H1 (cell line): ENCODE measurements at regions not wholly inside any gene's neighbourhood (a gene's known extent, or its start where the extent isn't known, plus 50 kb on each side); places are given as distances from the start of the nearest gene placed in this dataset.

Experiments used
- CTCF ChIA-PET: fragments of 300-600 bp; sonication (Branson Sonifier 250); formaldehyde crosslinking; loops from one replicate; lab custom pipeline; 2021; ENCODE audit not compliant: partially characterized antibody; lab: Charles Lee
- POLR2A ChIA-PET: fragments of 300-600 bp; sonication (Branson Sonifier 250); formaldehyde crosslinking; loops from one replicate; lab custom pipeline; 2021; ENCODE audit warnings: inconsistent platforms; ENCODE audit not compliant: partially characterized antibody; lab: Charles Lee
- DNase-seq, 2 experiments: peaks; one replicate each; pipeline versions ENCODE4 v3.0.0 to v3.0.0-alpha.2; 2010 to 2022; ENCODE audit warnings: low spot score in 2 of 2, low read depth in 1 of 2, mixed read lengths in 1 of 2
- FAIRE-seq: peaks from 2 replicates; lab custom pipeline; 2011; peaks lifted over from hg19 to GRCh38; lab: Jason Lieb, UNC
- H2AFZ ChIP-seq: 2 replicates; pipeline ENCODE4 v1.8.1; 2012; ENCODE audit warnings: low read length, inconsistent platforms
- H2AK5ac ChIP-seq: 2 replicates; pipeline ENCODE4 v1.6.1; 2013; ENCODE audit warnings: low read depth, low read length
- H2BK120ac ChIP-seq: replicated peaks from 2 replicates; pipeline ENCODE3; 2013; ENCODE audit warnings: low read depth, low read length, inconsistent platforms
- H2BK12ac ChIP-seq: 2 replicates; pipeline ENCODE4 v1.6.1; 2013; ENCODE audit warnings: low read depth, low read length
- H2BK15ac ChIP-seq: 2 replicates; pipeline ENCODE4 v1.6.1; 2013; ENCODE audit warnings: low read length
- H2BK20ac ChIP-seq: 2 replicates; pipeline ENCODE4 v1.6.1; 2013; ENCODE audit warnings: low read length
- H2BK5ac ChIP-seq: 2 replicates; pipeline ENCODE4 v1.6.1; 2013; ENCODE audit warnings: low read depth, low read length
- H3K14ac ChIP-seq: 2 replicates; pipeline ENCODE4 v1.6.1; 2013; ENCODE audit warnings: inconsistent platforms; ENCODE audit not compliant: insufficient read length
- H3K18ac ChIP-seq: 2 replicates; pipeline ENCODE4 v1.6.1; 2013; ENCODE audit warnings: low read length; ENCODE audit errors: extremely low read depth
- H3K23ac ChIP-seq: 2 replicates; pipeline ENCODE4 v1.6.1; 2013; ENCODE audit warnings: inconsistent platforms; ENCODE audit not compliant: insufficient read length
- H3K23me2 ChIP-seq: 2 replicates; pipeline ENCODE4 v1.6.1; 2013; ENCODE audit warnings: low read depth, low read length
- H3K27ac ChIP-seq: 2 replicates; pipeline ENCODE4 v1.6.1; 2011; ENCODE audit warnings: low read depth, low read length, inconsistent platforms
- H3K27me3 ChIP-seq, 4 experiments: replicated peaks in 1 of 4; 1 replicate in 1 of 4; 2 replicates in 3 of 4; pipeline versions ENCODE4 v1.6.1 to v1.8.1; 2011 to 2013; ENCODE audit warnings: low read length in 3 of 4, mild to moderate bottlenecking in 3 of 4, inconsistent platforms in 2 of 4, mixed read lengths in 2 of 4, moderate library complexity in 1 of 4; ENCODE audit not compliant: control insufficient read depth in 3 of 4, insufficient read depth in 3 of 4; ENCODE audit errors: extremely low read depth in 1 of 4
- H3K36me3 ChIP-seq, 4 experiments: 2 replicates each; pipeline versions ENCODE4 v1.6.1 to v1.8.1; 2011 to 2013; ENCODE audit warnings: mild to moderate bottlenecking in 4 of 4, low read length in 3 of 4, moderate library complexity in 2 of 4, control low read depth in 1 of 4, inconsistent platforms in 1 of 4; ENCODE audit not compliant: insufficient read depth in 4 of 4, control insufficient read depth in 2 of 4
- H3K4ac ChIP-seq: replicated peaks from 2 replicates; pipeline ENCODE3; 2013; ENCODE audit warnings: low read length, low read depth, mixed read lengths, inconsistent platforms; ENCODE audit not compliant: insufficient read length
- H3K4me1 ChIP-seq, 4 experiments: replicated peaks in 1 of 4; 1 replicate in 1 of 4; 2 replicates in 3 of 4; pipeline versions ENCODE4 v1.6.1 to v1.8.1; 2011 to 2013; ENCODE audit warnings: low read length in 3 of 4, inconsistent platforms in 2 of 4, mixed read lengths in 1 of 4; ENCODE audit not compliant: insufficient read depth in 4 of 4, control insufficient read depth in 3 of 4
- H3K4me2 ChIP-seq, 2 experiments: 2 replicates each; pipeline versions ENCODE4 v1.6.1 to v1.8.1; 2011 to 2013; ENCODE audit warnings: low read depth in 2 of 2, low read length in 2 of 2, control low read depth in 1 of 2, inconsistent platforms in 1 of 2, mild to moderate bottlenecking in 1 of 2; ENCODE audit not compliant: insufficient read depth in 1 of 2
- H3K4me3 ChIP-seq, 4 experiments: fragments of 200-600, 300-600 bp in 1 of 4; sonication (generic), shearing (Covaris generic), sonication (Bioruptor Twin) in 1 of 4; 2 replicates each; pipeline versions ENCODE4 v1.5.1 to v1.8.1; 2011 to 2016; ENCODE audit warnings: low read length in 4 of 4, low read depth in 3 of 4, control low read depth in 2 of 4, inconsistent platforms in 2 of 4, mild to moderate bottlenecking in 2 of 4, mixed read lengths in 1 of 4, moderate library complexity in 1 of 4; ENCODE audit not compliant: insufficient read depth in 2 of 4; ENCODE audit errors: extremely low read depth in 1 of 4
- H3K56ac ChIP-seq: replicated peaks from 2 replicates; pipeline ENCODE3; 2013; ENCODE audit warnings: low read depth, mild to moderate bottlenecking, mixed read lengths, low read length, inconsistent platforms; ENCODE audit not compliant: insufficient read length
- H3K79me1 ChIP-seq: 2 replicates; pipeline ENCODE4 v1.6.1; 2013; ENCODE audit warnings: low read depth, low read length, control low read depth
- H3K79me2 ChIP-seq, 2 experiments: 2 replicates each; pipeline versions ENCODE4 v1.6.1 to v1.8.1; 2012 to 2013; ENCODE audit warnings: low read length in 2 of 2, mild to moderate bottlenecking in 2 of 2, inconsistent platforms in 1 of 2; ENCODE audit not compliant: insufficient read depth in 2 of 2, control insufficient read depth in 1 of 2
- H3K9ac ChIP-seq, 4 experiments: replicated peaks in 1 of 4; 1 replicate in 1 of 4; 2 replicates in 3 of 4; pipeline versions ENCODE4 v1.6.1 to v1.8.1; 2011 to 2013; ENCODE audit warnings: low read depth in 3 of 4, low read length in 3 of 4, control low read depth in 2 of 4, mild to moderate bottlenecking in 2 of 4, moderate library complexity in 2 of 4, inconsistent platforms in 1 of 4; ENCODE audit errors: extremely low read depth in 1 of 4
- H3K9me3 ChIP-seq, 2 experiments: 2 replicates each; pipeline versions ENCODE4 v1.6.1 to v1.8.1; 2012 to 2013; ENCODE audit warnings: mild to moderate bottlenecking in 2 of 2, moderate library complexity in 2 of 2, control low read depth in 1 of 2, inconsistent platforms in 1 of 2, low read depth in 1 of 2, low read length in 1 of 2, mixed read lengths in 1 of 2; ENCODE audit not compliant: insufficient read depth in 2 of 2
- H4K20me1 ChIP-seq, 2 experiments: replicated peaks in 1 of 2; 2 replicates each; pipeline versions ENCODE3 to v1.8.1; 2011 to 2013; ENCODE audit warnings: inconsistent platforms in 2 of 2, low read length in 2 of 2, mild to moderate bottlenecking in 1 of 2; ENCODE audit not compliant: insufficient read depth in 2 of 2, control insufficient read depth in 1 of 2
- H4K5ac ChIP-seq: 2 replicates; pipeline ENCODE4 v1.6.1; 2013; ENCODE audit warnings: low read length, low read depth, mixed read lengths, inconsistent platforms; ENCODE audit not compliant: insufficient read length
- H4K8ac ChIP-seq: 2 replicates; pipeline ENCODE4 v1.8.0; 2013; ENCODE audit warnings: mild to moderate bottlenecking, moderate library complexity, low read length, inconsistent platforms; ENCODE audit not compliant: insufficient read depth; ENCODE audit errors: extremely low read depth
- H4K91ac ChIP-seq: replicated peaks from 2 replicates; pipeline ENCODE3; 2013; ENCODE audit warnings: low read length, mixed read lengths, inconsistent platforms; ENCODE audit not compliant: insufficient read length
- JUN ChIP-seq: IDR thresholded peaks from 2 replicates; pipeline ENCODE4 v1.6.1; 2011; ENCODE audit warnings: low read depth, mild to moderate bottlenecking, improper control_type of control experiment, low read length
- KDM1A ChIP-seq: fragments of 200-600, 300-600 bp; sonication (generic); IDR thresholded peaks from 2 replicates; pipeline ENCODE4 v1.7.1; 2016; ENCODE audit warnings: mild to moderate bottlenecking, low read length, borderline replicate concordance
- RAD21 ChIP-seq, 2 experiments: IDR thresholded peaks in 1 of 2; conservative IDR thresholded peaks in 1 of 2; 2 replicates each; pipeline ENCODE4 v1.6.1; 2011; ENCODE audit warnings: low read depth in 2 of 2, low read length in 2 of 2, improper control_type of control experiment in 1 of 2, inconsistent platforms in 1 of 2, mild to moderate bottlenecking in 1 of 2, moderate library complexity in 1 of 2
- RBBP5 ChIP-seq: IDR thresholded peaks from 2 replicates; pipeline ENCODE4 v1.7.1; 2012; ENCODE audit warnings: low read depth, mild to moderate bottlenecking, inconsistent platforms, low read length, moderate library complexity, borderline replicate concordance
- SP2 ChIP-seq: IDR thresholded peaks from 2 replicates; pipeline ENCODE4 v1.6.1; 2012; ENCODE audit warnings: mild to moderate bottlenecking, low read length, inconsistent platforms
- SP4 ChIP-seq: IDR thresholded peaks from 2 replicates; pipeline ENCODE4 v1.6.1; 2012; ENCODE audit warnings: low read length, inconsistent platforms
- TCF12 ChIP-seq: IDR thresholded peaks from 2 replicates; pipeline ENCODE4 v1.6.1; 2011; ENCODE audit warnings: low read depth, mild to moderate bottlenecking, low read length
- WGBS, 2 experiments: shearing (Covaris generic) in 1 of 2; methylation state at CpG; one replicate each; pipeline versions ENCODE4 v1.1.6 to v1.1.7; 2013 to 2015; ENCODE audit warnings: low lambda C conversion rate in 2 of 2, mixed read lengths in 2 of 2, inconsistent platforms in 1 of 2, low coverage in 1 of 2, missing lambda C conversion rate in 1 of 2; ENCODE audit not compliant: insufficient replicate concordance in 2 of 2, insufficient coverage in 1 of 2, insufficient read length in 1 of 2; ENCODE audit errors: extremely low coverage in 1 of 2, missing lambda C conversion rate in 1 of 2; 5-methylcytosine and 5-hydroxymethylcytosine counted together

- Histone ChIP-seq H3K18ac (no peak overlapping the region), H3K56ac (no peak overlapping the region), H3K23me2 (no peaks in the 10 kb centered on the region), H3K27me3 (peaks cover 77 to 95% (median 87%) of the 10 kb centered on the region in 4 experiments), H3K79me1 (no peaks in the 10 kb centered on the region), H4K20me1 (peaks cover 14 to 28% of the 10 kb centered on the region in 2 experiments), H3K23ac (no peak overlapping the region), H3K4me2 (no peak overlapping the region), H4K91ac (no peak overlapping the region), H3K4ac (no peak overlapping the region), H3K9me3 (peaks cover 6 to 7% of the 10 kb centered on the region in 2 experiments), H2BK120ac (no peak overlapping the region), H2BK20ac (no peak overlapping the region), H3K4me1 (peaks cover 0 to 6% (median 5%) of the 10 kb centered on the region in 4 experiments; a peak in 5 of 7 replicates), H3K14ac (no peak overlapping the region), H3K4me3 (no peak overlapping the region), H3K27ac (no peak overlapping the region), H4K5ac (no peak overlapping the region), H2AK5ac (no peak overlapping the region), H2BK5ac (no peak overlapping the region), H3K36me3 (peaks cover 0 to 7% (median 0%) of the 10 kb centered on the region in 4 experiments; a peak in 2 of 8 replicates), H2BK15ac (no peak overlapping the region), H3K79me2 (no peaks in the 10 kb centered on the region), H2AFZ (no peak overlapping the region), H4K8ac (no peak overlapping the region), H3K9ac (no peak overlapping the region), H2BK12ac (no peak overlapping the region)
- FAIRE-seq, result no peak
- ChIA-PET POLR2A (no interaction called here), CTCF (no interaction called here)
- WGBS, 2 experiments, result 80% methylated on average over 4 of the region's 4 CpGs; no CpG with 5 or more reads in 1 of the 2 experiments
- TF ChIP-seq SP4, result no peak
- no peak for TF ChIP-seq RBBP5
- no peak for TF ChIP-seq JUN
- no peak for TF ChIP-seq SP2
- no peak for TF ChIP-seq RAD21 (IDR thresholded peaks at IDR 0.05 in 1 of 2, conservative IDR thresholded peaks at IDR 0.05 in 1 of 2; ENCODE audit: low read depth in 2 of 2, low read length in 2 of 2)
- no peak for TF ChIP-seq KDM1A
- no peak for TF ChIP-seq TCF12
- DNase-seq, result no peak
These were observed 413.3 kb upstream of the TNP1 start for GRCh38 chr2:217273162-217273561.
